GM19193 (cell line): ENCODE measurements at regions not wholly inside any gene's neighbourhood (a gene's known extent, or its start where the extent isn't known, plus 50 kb on each side); places are given as distances from the start of the nearest gene placed in this dataset.

Experiments used
- POLR2A ChIP-seq: IDR thresholded peaks from 4 replicates; pipeline ENCODE4 v1.6.1; 2011; ENCODE audit not compliant: insufficient read depth, insufficient read length; ENCODE audit errors: extremely low read depth

DNA sequence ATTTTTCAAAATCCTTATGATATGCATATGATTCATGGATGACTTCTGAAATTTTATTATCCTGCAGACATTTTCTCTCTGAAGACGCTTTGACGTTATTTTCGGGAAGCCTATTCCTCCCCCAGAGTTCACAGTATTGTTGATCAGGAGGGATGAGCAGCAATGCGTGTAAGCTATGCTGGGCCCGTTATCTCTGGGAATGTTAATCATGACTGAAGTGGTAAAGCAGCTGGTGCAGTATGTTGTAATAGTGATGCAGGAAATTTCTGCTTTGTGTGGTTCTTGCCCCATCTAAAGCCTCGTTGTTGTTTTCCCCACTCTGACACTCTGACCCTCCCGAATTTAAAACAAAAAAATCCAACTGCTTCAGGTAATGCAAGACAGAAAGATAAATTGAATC lies 1797.8 kb upstream of the WWC1 start:
- TF ChIP-seq POLR2A: no peak

DNA sequence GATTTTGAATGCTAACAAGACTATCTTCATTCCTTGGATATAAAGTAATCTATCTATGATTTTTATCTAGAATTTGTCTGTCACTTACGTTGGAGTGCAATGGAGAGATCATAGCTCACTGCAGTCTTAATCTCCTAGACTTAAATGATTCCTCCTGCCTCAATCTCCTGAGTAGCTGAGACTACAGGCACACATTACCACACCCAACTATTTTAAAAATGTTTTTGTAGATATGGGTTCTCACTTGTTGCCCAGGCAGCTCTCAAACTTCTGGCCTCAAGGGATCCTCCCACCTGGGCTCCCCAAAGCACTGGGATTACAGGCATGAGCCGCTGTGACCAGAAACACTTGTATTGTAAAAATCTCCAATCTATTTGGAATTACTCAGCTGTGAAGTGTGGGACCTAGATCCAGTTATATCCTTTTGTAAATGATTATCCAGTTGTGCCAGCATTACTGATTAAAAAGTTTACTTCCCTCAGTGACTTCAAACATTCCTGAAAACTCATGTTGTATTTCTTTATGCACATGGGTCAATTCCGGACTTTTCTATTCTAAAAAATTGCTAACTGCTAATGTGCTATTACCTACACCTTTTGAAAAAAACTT lies 1793.8 kb upstream of the WWC1 start:
- TF ChIP-seq POLR2A: no peak

DNA sequence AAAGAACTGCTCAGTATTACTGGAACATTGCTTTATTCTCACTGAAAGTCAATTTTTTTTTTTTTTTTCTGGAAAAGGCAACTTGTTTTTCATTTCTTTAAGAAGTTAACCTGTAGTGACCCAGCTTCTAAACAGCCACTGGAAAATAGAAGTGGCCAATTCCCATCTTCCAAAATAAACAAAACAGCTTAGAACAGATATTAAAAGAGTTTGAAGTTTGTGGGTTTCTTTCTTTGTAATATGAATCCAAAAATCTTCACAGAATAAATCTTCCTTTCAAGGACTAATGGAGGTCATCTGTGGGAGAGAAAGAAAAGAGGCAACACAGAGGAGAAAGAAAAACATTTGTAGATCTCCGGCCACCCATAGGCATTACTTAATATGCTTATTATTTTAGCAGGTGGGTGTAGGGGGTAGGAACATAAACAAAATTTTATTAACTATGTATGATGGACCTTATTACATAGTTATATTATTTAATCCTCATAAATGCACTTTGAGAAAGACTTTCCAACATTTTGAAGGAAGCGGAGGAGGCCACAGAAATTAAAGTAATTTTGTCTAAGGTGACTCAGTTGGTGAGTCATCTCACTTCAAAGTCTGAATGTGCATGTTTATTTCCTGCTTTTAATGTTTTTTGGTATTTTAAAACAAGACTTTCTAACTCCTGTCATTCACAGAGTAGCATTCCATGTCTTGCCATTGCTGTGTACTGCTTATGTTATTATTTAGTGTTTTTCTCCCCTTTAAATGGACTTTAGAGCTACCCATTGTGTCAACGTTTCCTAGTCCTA lies 1791.8 kb upstream of the WWC1 start:
- TF ChIP-seq POLR2A: no peak

DNA sequence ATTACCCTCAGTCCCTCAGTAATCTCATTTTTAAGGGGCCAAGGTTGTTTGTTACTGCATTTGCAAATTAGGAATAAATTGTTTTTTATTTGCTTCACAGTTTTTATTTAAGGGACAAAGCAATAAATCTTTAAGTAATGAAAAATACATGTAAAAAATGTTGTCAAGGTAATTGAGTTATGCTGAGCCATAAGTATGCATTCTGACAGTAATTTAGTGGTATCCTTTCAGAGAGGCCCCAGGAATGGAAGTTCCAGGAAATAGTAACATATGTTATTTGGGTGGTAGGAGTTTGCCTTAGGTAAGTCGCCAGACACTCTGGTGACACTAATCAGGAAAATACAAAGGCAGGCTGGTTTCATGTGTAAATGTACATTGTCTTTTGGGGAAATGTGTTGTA lies 1787.9 kb upstream of the WWC1 start:
- no peak for TF ChIP-seq POLR2A

DNA sequence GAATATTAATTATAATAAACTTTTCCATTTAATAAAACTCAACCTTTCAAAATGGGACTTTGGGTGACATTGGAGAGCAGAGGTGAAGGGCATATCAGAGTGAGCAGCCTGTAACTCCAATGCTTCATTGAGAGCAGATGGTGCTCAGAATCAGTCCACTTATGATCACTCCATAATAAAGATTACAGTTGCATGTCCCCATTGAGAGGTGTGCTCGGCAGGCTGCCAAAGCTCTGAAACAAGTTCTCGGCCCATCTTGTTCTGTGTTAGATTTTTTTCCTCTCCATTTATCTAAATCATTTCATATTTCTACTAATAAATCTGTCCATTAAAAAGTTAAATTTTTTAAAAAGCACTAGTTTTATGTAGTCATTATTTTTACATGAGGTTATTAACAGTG lies 1786.4 kb upstream of the WWC1 start:
- no peak for TF ChIP-seq POLR2A

DNA sequence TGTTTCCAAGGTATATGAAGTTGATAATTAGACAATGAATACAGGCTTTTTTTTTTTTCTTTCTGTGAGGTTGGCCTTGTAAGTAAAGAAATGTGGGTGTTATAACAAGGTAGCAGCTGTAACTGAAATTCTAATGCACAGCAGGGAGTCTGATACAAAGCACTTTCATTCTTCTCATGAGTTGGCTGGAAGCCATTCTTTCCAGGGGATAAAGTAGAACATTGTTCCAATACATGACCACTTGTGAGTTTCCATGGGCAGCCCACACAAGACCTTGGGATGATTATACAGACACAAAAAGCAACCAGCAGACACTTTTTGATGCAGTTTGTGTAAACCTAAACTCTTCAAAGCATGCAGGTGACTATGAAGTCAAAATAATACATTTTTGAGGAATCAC lies 1785.9 kb upstream of the WWC1 start:
- TF ChIP-seq POLR2A: no peak

DNA sequence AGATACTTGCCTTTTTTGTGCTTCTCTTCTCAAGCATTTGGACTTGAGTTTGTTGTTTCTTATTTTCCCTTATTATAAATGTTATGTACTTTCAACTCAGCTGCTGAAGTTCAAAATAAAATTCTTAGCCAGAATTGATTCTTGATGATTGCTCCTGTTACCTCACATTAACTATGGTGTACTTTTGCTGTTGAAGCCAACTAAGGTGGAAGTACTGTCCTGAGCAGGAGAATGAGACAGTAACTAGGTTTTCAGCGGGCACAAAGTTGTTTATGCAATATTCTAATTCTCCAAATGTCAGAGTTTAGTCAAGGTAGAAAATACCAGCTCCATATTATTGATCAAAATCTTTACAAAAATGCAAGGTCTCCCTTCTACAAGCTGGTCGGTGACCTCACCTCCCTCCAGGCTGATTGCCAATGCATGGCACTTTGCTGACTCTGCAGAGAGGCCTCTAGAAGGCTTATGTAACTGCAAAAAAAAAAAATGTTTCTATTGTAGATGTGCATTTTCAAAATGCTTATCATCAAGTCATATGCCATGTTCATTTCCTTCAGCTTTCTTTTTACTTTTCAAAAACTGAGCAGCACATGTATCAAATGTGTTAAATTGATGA lies 1783.5 kb upstream of the WWC1 start:
- TF ChIP-seq POLR2A: no peak

DNA sequence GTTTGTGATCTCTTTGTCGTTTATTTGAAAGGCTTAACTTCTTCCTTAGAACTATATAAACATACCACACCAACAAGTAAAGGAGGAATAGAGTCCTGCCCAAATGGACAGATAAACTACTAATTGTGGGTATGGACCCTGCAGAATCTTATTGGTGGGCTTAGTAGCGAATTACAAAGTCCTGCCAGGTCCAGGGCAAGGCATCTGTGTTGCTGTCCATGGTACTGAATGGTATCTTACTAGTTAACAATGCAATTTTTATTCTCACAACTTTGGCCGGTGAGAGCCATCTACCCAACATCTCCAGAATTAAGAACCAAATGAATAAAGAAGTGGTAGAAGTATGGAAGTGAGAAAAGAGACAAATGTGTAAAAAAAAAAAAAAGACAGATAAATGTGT lies 1782.4 kb upstream of the WWC1 start:
- no peak for TF ChIP-seq POLR2A

DNA sequence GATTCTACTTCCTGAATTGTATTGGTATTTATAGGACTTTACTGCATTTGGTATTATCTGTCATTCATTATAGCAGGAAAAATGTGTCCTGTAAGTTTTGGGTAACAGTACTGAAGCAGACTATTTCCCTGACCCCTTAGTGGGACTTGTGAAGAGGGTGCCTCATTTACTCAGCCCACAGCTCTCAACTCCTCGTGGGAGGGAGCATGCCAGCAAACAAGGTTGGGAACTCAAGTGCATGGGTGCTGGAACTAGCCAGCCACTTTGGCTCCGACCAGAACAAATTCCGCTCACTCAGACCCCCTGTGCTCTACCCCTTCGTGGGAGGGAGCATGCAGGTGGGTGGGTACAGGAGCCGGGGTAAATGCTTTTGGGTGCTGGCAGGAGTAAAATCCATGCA lies 1773.5 kb upstream of the WWC1 start:
- TF ChIP-seq POLR2A: no peak

DNA sequence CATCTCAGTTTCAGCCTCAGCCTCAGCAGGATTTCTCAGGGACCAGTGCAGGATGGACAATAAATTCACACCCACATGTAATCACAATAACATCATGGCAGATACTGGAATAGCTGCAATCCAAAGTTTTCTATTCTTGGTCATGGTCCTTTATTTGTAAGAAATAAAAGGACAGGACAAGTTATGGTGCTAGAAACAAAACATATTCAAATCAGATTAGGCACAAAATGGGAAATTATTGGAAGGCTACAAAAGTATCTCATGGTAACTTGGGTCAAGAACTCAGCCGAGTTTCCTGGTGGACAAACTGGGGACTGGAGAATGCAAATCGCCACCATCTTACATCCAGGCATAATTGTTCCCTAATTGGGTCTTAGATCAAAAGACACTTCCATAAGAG lies 1768.2 kb upstream of the WWC1 start:
- no peak for TF ChIP-seq POLR2A

DNA sequence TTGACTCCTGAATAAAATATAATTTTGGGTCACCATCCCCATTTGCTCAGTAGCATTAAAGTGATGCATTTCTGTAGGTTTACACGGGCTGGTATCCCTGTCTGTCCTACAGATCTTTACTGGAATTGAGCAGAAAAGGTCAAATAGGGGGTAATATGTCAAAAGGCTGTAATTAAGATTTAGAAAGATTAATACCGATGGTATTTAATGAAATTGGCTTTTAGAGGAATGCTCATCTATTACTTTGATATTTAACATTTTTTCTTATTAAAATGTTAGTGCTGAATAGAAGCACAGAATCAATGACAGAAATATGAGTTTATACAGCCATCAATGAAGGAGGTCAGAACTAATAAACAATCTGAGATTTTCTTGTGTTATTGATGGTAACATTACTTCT lies 1762.2 kb upstream of the WWC1 start:
- no peak for TF ChIP-seq POLR2A

DNA sequence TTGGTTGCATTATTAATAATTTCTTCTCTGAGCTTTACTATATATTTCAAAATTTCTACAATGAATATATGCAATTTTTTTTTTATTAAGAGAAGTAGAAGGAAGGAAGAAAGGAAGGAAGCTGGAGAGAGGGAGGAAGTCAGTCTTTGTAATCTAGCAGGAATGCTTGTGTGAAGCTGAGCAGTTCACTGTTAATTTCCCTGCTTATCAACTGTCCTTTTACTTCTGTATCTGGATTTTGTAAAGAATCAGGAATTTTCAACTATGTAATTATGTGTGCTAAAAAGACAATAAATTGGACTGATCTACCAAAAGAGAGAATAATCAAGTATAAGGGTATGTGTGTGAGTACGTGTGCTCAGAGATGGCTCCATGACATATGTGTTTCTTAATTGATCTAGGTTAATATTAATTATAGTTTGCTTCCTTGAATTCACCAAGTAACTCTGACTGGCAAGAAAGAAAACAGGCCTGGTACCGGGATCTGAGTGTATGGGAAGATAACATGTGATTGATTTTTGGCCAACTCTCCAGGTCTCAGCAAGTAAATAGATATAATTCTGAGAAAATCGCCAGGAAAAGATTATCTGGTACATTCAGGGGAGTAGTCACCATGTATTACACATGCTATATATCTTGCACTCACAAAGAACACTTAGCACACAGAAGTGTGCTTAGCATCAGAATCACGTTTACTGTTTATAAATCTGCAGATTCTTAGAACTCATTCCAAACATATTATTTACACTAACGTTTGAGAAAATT lies 1758.8 kb upstream of the WWC1 start:
- TF ChIP-seq POLR2A: no peak

DNA sequence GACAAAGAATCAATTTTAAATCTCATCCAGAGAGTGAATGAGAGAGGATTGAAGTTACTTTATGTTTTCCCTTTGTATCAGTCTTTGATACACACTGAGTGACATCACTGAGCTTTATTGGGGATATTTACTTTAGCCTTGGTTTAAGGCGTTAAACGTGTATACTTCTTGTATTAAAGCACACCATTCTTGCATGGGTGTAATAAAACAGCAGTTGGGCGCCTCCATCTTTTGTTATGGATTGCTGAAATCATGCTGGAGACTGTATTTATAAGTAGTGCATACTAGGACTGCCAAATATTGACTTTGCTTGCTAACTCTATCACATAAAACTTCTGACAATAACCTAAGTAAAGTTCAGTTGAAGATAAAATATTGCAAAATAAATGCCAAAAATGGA lies 1755.8 kb upstream of the WWC1 start:
- no peak for TF ChIP-seq POLR2A

DNA sequence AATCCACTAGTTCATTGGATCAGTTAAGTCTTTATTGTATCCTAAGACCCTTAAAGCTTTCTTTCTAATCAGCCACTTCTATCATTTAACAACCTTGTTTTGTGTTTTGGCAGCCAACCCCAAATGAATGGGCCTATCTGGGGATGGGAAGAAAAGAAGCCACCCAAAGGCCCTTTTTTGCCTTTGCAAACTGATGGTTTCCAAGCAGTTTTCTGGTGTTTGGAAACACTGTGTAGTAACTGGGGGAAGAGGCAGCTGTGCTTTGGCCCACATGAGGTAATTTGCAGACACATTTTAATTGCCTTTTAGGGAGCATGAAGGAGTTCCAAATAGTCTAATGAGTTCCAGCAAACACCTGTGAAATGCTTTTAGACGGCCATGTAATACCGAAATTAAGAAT lies 1751.3 kb upstream of the WWC1 start:
- TF ChIP-seq POLR2A: no peak

DNA sequence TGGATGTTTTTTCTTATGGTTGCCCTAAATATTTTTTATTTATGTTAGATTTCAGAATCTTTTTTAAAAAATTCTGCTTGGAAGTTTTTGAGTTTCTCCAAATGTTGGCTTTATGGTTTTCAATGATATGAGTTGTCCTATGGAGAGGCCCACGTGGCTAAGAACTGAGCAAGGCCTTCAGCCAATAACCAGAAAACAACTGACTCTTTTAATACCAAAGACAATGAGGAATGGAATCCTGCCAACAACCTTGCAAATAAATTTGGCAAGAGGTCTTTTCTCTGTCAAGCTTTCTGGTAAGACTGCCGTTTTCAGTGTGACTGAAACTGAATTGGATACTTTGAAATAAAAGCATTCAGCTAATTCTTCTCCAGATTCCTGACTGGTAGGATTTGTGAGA lies 1740.1 kb upstream of the WWC1 start:
- TF ChIP-seq POLR2A: no peak

DNA sequence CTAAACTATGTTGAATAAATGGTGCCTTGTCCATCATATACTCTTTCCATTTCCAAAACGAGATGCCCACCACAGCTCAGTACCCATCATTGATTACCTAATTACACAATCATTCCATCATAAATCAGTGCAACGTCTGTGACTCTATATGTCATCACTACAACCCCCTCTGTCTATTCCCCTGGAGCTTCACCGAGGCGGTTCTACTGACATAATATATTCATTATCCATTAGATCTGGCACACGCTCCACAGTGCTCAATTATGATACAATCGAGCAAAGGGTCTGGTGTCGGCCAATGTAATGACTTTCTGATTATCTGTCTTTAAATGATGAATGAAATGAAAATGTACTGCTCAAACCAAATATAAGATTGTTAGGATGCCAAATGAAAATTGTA lies 1737.7 kb upstream of the WWC1 start:
- TF ChIP-seq POLR2A: no peak

DNA sequence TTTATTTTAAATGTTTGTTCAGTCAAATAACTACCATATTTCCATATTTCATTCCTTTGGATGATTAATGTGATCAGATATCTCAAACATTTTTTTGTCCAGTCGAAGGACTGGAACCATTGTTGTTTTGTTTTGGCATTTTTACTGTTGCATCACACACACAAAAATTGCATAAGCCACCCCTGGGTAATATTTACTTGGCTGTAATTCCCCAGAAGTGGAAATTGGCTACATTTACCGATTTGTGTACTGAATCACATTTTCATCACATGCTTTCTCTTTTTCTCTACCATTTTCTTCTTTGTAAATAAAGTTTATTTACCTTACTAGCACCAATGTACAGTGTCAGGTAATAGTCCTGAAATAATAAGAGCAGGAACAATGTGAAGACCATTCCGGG lies 1729.7 kb upstream of the WWC1 start:
- no peak for TF ChIP-seq POLR2A

DNA sequence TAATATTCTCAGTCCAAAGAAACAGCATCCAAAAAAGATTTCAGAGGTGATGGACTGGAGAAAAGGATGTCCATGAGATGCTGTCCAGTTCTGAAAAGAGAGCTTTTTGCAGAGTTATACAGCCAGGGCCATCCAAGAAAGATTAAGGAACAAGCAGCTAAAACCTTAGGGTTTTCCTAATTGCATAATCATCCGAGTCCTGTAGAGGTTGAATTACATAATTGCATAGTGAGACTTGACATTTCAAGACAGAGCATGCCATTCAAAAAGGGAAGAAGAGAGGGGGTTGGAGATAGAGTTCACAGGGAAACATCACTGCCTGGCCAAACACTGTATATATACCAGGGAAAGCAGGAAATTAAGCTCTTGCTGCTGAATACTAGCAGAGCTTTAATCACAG lies 1729.2 kb upstream of the WWC1 start:
- no peak for TF ChIP-seq POLR2A
